ENCODE measurements at regions not wholly inside any gene's neighbourhood (a gene's known extent, or its start where the extent isn't known, plus 50 kb on each side); places are given as distances from the start of the nearest gene placed in this dataset.

GRCh38 chr4:53744446-53745160 lies 153.3 kb upstream of the LNX1 start:
- CTCF ChIA-PET, result no interaction called here
- POLR2A ChIA-PET, result no interaction called here

GRCh38 chr4:53734584-53735353 lies 143.5 kb upstream of the LNX1 start:
- POLR2A ChIA-PET, result no interaction called here
- CTCF ChIA-PET, result no interaction called here

- ChIA-PET CTCF (no interaction called here), POLR2A (no interaction called here)
Observed at GRCh38 chr4:53734182-53734581, 142.9 kb upstream of the LNX1 start.

- CTCF ChIA-PET, result no interaction called here
- POLR2A ChIA-PET, result no interaction called here
Observed at GRCh38 chr4:53732661-53733060, 141.4 kb upstream of the LNX1 start.

GRCh38 chr4:53730031-53730805 lies 138.9 kb upstream of the LNX1 start:
- ChIA-PET CTCF (no interaction called here), POLR2A (no interaction called here)

GRCh38 chr4:53722110-53722509 lies 130.8 kb upstream of the LNX1 start:
- POLR2A ChIA-PET, result no interaction called here
- CTCF ChIA-PET, result no interaction called here

GRCh38 chr4:53721263-53721662 lies 130.0 kb upstream of the LNX1 start:
- ChIA-PET CTCF (no interaction called here), POLR2A (no interaction called here)

- CTCF ChIA-PET, result no interaction called here
- POLR2A ChIA-PET, result no interaction called here
Observed at GRCh38 chr4:53720776-53721175, 129.5 kb upstream of the LNX1 start.

- POLR2A ChIA-PET, result no interaction called here
Observed at GRCh38 chr4:53717064-53717549, 125.8 kb upstream of the LNX1 start.

GRCh38 chr4:53716471-53717063 lies 125.3 kb upstream of the LNX1 start:
- POLR2A ChIA-PET, result no interaction called here

More at GRCh38 chr4:53717064-53717549, 125.8 kb upstream of the LNX1 start:
- CTCF ChIA-PET, result no interaction called here

GRCh38 chr4:53716011-53716410 lies 124.7 kb upstream of the LNX1 start:
- ChIA-PET POLR2A (no interaction called here), CTCF (no interaction called here)

More at GRCh38 chr4:53716471-53717063, 125.3 kb upstream of the LNX1 start:
- CTCF ChIA-PET, result no interaction called here

GRCh38 chr4:53714236-53715140 lies 123.2 kb upstream of the LNX1 start:
- CTCF ChIA-PET, result no interaction called here
- POLR2A ChIA-PET, result interaction anchor here (0.6 kb wide), 1 partner anchor 297 kb away, joined by 7 read pairs; no protein-coding TSS in a partner anchor

- ChIA-PET CTCF (no interaction called here), POLR2A (no interaction called here)
Observed at GRCh38 chr4:53713767-53714166, 122.5 kb upstream of the LNX1 start.

- CTCF ChIA-PET, result no interaction called here
- POLR2A ChIA-PET, result no interaction called here
Observed at GRCh38 chr4:53713296-53713695, 122.0 kb upstream of the LNX1 start.

- ChIA-PET CTCF (no interaction called here), POLR2A (no interaction called here)
Observed at GRCh38 chr4:53712408-53713020, 121.2 kb upstream of the LNX1 start.

- CTCF ChIA-PET, result no interaction called here
- POLR2A ChIA-PET, result no interaction called here
Observed at GRCh38 chr4:53711926-53712325, 120.6 kb upstream of the LNX1 start.

GRCh38 chr4:53709693-53710092 lies 118.4 kb upstream of the LNX1 start:
- ChIA-PET POLR2A (no interaction called here), CTCF (no interaction called here)

GRCh38 chr4:53707491-53707890 lies 116.2 kb upstream of the LNX1 start:
- POLR2A ChIA-PET, result no interaction called here
- CTCF ChIA-PET, result no interaction called here

- POLR2A ChIA-PET, result no interaction called here
- CTCF ChIA-PET, result no interaction called here
Observed at GRCh38 chr4:53706422-53707032, 115.2 kb upstream of the LNX1 start.

Measured in activated CD8-positive, alpha-beta memory T cell treated with anti-CD3 and anti-CD28 coated beads for 36 hours (primary cell).